Upper lobe of right lung (tissue), 1 donor: ENCODE measurements at regions not wholly inside any gene's neighbourhood (a gene's known extent, or its start where the extent isn't known, plus 50 kb on each side); places are given as distances from the start of the nearest gene placed in this dataset.

Source experiments
- ATAC-seq: fragments of 200-7000 bp; cut with Tn5 transposase; one replicate; pipeline ENCODE4 v1.9.1; 2020; ENCODE audit warnings: mild to moderate bottlenecking, moderate library complexity
- DNase-seq: peaks from one replicate; pipeline ENCODE4 v3.0.0-alpha.2; 2020
- H3K27ac ChIP-seq: fragments of 200-600 bp; one replicate; pipeline ENCODE4 v1.8.0; 2022
- H3K27me3 ChIP-seq: fragments of 200-600 bp; one replicate; pipeline ENCODE4 v1.8.0; 2022; ENCODE audit warnings: mild to moderate bottlenecking
- H3K36me3 ChIP-seq: fragments of 200-600 bp; one replicate; pipeline ENCODE4 v1.8.0; 2022
- H3K4me1 ChIP-seq: fragments of 200-600 bp; one replicate; pipeline ENCODE4 v1.8.0; 2022
- H3K4me3 ChIP-seq: fragments of 200-600 bp; one replicate; pipeline ENCODE4 v1.8.0; 2022; ENCODE audit warnings: mild to moderate bottlenecking
- H3K9me3 ChIP-seq: fragments of 200-600 bp; one replicate; pipeline ENCODE4 v1.8.0; 2022
- CTCF ChIP-seq: fragments of 200-600 bp; IDR thresholded peaks from one replicate; pipeline ENCODE4 v1.8.0; 2022; ENCODE audit warnings: antibody characterized with exemption
- intact Hi-C: fragments of 100-400 bp; cut with DNase I; formaldehyde crosslinking; loops from one replicate; pipeline ENCODE4 v1.11.0; 2022
- donor health status: DM: no; HTN: yes; CAD: no; lungs with severe emphysema.

- H3K4me1 ChIP-seq = no peaks in the 10 kb centered on the region
- peaks cover 7% of the 10 kb centered on the region for H3K9me3 ChIP-seq
- no peak for DNase-seq
- no peak for ATAC-seq
- TF ChIP-seq CTCF = no peak
- no peak overlapping the region for H3K27ac ChIP-seq
- no peaks in the 10 kb centered on the region for H3K27me3 ChIP-seq
- no peaks in the 10 kb centered on the region for H3K36me3 ChIP-seq
- intact Hi-C loops = no loop called here
- no peak overlapping the region for H3K4me3 ChIP-seq
These were observed 196.9 kb downstream of the BCL11B start for GRCh38 chr14:99075061-99075460.

- intact Hi-C loops = no loop called here
- Histone ChIP-seq H3K27ac (no peak overlapping the region), H3K36me3 (no peaks in the 10 kb centered on the region), H3K27me3 (no peaks in the 10 kb centered on the region), H3K4me1 (no peaks in the 10 kb centered on the region), H3K4me3 (no peak overlapping the region), H3K9me3 (peaks cover 4% of the 10 kb centered on the region)
- ATAC-seq = no peak
- no peak for TF ChIP-seq CTCF
- DNase-seq = no peak
These were observed 196.1 kb downstream of the BCL11B start for GRCh38 chr14:99075771-99076375.

GRCh38 chr14:99077076-99077843 is 194.7 kb downstream of the BCL11B start:
- Histone ChIP-seq H3K4me3 (no peak overlapping the region), H3K36me3 (no peaks in the 10 kb centered on the region), H3K27ac (no peak overlapping the region), H3K9me3 (no peaks in the 10 kb centered on the region), H3K4me1 (no peaks in the 10 kb centered on the region), H3K27me3 (no peaks in the 10 kb centered on the region)
- ATAC-seq (no peak), DNase-seq (no peak)
- intact Hi-C loops = no loop called here
- TF ChIP-seq CTCF = no peak

- Histone ChIP-seq H3K4me3 (no peak overlapping the region), H3K36me3 (no peaks in the 10 kb centered on the region), H3K4me1 (no peaks in the 10 kb centered on the region), H3K9me3 (no peaks in the 10 kb centered on the region), H3K27ac (no peak overlapping the region), H3K27me3 (no peaks in the 10 kb centered on the region)
- ATAC-seq (no peak), DNase-seq (no peak)
- intact Hi-C loops = no loop called here
- TF ChIP-seq CTCF = no peak
These were observed 194.2 kb downstream of the BCL11B start for GRCh38 chr14:99077844-99078236.

- Histone ChIP-seq H3K36me3 (no peaks in the 10 kb centered on the region), H3K4me1 (no peaks in the 10 kb centered on the region), H3K27ac (no peak overlapping the region), H3K4me3 (no peak overlapping the region), H3K9me3 (no peaks in the 10 kb centered on the region), H3K27me3 (no peaks in the 10 kb centered on the region)
- DNase-seq (no peak), ATAC-seq (no peak)
- intact Hi-C loops = no loop called here
- TF ChIP-seq CTCF = no peak
These were observed 193.6 kb downstream of the BCL11B start for GRCh38 chr14:99078426-99078825.
